Ramos (cell line): ENCODE measurements at regions not wholly inside any gene's neighbourhood (a gene's known extent, or its start where the extent isn't known, plus 50 kb on each side); places are given as distances from the start of the nearest gene placed in this dataset.
"Not testable (repeated sequence)": the region's sequence is repeated elsewhere in the genome, so short reads cannot be mapped to it uniquely, and the experiment has no call there.

Experiments used
- in situ Hi-C: fragments of 300-500 bp; cut with MboI; formaldehyde crosslinking; loops from one replicate; pipeline ENCODE4 v1.14.3; 2022; ENCODE audit warnings: low sequenced_read_pairs; ENCODE audit not compliant: unreplicated experiment

DNA sequence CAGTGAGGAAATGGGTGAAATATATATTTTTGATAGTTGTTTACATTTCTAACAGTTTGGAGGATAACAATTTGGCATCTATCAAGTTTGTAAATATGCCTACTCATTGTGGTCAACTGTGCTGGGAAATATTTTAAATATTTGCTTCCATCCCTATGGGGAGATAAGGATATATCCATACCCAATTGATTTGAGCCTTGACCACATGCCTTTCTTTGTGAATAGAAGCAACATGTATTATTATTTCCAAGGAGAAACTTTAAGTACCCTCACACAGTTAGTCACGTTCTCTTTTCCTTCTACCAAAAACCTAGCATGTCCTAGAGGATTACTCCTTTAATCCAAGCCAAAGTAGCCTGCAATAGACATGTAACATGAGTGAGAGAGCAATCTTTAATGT lies 245.4 kb upstream of the CBLB start:
- in situ Hi-C loops: no loop called here

GRCh38 chr3:106114848-106115247 lies 246.0 kb upstream of the CBLB start:
- in situ Hi-C loops: no loop called here

GRCh38 chr3:106115557-106115956 lies 246.7 kb upstream of the CBLB start:
- in situ Hi-C loops: no loop called here

DNA sequence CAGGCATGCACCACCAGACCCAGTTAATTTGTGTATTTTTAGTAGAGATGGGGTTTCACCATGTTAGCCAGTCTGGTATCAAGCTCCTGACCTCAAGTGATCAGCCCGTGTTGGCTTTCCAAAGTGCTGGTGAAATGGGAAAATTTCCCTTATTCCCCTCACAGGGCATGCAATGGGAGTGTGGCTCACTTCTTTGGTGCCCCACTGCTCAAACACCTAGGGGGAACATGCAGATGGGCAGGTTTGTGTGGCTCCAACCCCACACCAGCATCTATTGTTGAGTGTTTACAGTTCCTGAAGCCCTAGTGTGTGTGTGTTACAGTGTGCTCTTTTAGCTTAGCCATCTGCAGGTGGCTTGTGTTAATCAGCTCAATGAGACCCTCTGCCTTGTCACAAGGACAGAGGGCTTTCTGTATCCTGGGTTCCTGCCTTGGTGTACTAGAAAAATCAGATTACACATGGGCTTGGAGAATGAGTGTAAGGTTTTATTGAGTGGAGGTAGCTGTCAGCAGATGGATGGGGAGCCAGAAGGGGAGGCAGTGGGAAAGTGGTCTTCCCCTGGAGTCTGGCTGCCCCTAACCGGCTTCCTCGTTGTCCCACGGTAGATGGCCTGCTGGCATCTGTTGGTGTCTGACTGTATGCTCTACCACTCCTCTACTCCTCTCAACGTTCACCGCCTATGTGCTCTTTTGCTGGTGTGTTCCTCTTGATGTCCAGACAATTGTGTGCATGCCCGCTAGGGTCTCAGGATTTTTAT lies 248.1 kb upstream of the CBLB start:
- in situ Hi-C loops: no loop called here

DNA sequence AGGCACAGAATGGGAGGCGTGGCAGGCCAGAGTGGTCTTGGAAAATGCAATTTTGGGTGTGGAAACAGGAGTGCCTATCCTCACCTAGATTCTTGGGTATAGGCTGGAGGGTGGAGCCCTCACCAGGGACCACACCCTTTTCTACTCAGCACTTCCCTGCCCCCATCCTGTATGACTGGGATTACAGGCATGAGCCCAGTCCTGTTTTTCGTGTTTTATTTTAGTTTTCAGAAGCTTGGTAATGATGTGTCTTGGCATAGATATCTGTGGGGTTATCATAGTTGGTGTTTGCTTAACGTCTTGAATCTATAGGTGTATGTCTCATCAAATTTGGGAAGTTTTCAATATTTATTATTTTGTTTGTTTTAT lies 248.7 kb upstream of the CBLB start:
- in situ Hi-C loops: no loop called here

DNA sequence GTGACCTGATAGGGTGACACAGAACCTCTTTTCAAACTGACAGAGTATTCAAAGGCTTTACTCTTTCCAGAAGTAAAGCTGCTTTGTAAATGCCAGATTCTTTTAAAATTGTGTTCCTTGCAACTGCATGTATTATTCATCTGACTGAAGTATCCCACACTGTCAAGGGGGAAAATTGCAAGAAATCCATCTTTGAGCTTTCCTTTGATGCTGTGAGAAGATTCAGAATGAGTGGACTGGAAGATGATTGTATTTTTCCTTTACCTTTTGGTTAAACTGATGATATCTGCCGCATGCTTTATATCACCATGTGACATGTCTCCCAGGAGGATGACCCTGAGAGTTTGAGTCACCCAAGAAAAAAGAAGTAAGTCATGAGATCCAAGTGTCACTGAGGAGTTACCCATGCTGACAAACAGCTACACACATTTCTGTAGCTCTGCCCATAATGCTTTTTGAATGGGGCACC lies 250.8 kb upstream of the CBLB start:
- in situ Hi-C loops: no loop called here

- in situ Hi-C loops: no loop called here
Observed at GRCh38 chr3:106120356-106120755, 251.5 kb upstream of the CBLB start.

DNA sequence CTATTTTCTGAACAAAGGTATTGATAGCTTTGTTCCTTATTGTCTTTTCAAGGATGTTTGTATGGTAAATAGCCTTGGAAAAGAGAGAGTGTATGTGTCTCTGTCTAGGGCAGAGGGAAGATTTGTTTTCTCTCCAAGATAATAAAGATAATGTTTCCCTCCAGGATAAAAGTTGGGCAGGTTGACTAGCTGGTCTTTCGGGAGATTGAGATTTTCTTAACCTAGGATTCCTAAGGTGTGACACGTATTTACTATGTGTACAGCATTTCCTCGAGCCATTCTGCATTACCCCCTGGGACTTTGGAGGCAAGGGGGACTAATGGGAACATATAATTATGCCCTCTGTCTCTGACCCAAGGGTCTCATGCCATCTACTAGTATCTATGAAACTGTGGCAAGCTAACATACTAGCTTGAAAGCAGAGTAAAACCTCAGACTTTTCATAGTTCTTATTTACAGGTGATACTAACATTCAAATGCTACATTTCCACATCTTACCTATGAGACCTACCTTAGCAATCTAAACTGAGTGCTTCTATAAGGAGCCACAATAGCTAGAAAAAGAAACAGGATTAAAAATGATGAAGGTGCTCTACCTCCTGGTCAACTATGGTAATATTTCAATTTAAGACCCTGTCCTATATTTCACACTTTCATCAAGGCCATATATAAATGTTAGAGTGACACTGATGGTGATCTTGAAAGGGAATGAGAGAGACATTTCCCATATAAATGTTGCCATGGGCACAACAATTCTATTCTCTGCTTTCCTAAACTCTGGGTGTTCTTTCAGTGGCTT lies 252.9 kb upstream of the CBLB start:
- in situ Hi-C loops: no loop called here

GRCh38 chr3:106124818-106125217 lies 256.0 kb upstream of the CBLB start:
- in situ Hi-C loops: no loop called here

DNA sequence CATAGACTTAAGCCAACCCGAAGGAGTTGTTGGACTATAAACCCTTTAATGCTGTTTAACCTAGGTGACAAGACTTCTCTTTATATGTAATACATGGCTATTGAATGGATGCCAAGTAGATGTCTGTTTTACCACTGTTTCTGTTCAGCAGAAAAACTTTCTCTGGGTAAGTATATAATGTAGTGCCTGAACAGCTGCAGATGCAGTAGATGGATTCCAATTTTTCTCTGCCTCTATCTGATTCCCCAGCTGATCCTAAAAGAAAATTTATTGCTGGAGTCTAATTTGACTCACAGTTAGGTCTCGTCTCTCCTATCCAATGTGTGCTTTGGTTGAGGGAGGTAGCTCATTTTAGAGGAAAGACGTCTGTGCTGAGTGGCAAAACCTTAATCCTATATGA lies 256.5 kb upstream of the CBLB start:
- in situ Hi-C loops: no loop called here

GRCh38 chr3:106126067-106126845 lies 257.4 kb upstream of the CBLB start:
- in situ Hi-C loops: no loop called here

GRCh38 chr3:106126846-106127235 lies 258.0 kb upstream of the CBLB start:
- in situ Hi-C loops: no loop called here

DNA sequence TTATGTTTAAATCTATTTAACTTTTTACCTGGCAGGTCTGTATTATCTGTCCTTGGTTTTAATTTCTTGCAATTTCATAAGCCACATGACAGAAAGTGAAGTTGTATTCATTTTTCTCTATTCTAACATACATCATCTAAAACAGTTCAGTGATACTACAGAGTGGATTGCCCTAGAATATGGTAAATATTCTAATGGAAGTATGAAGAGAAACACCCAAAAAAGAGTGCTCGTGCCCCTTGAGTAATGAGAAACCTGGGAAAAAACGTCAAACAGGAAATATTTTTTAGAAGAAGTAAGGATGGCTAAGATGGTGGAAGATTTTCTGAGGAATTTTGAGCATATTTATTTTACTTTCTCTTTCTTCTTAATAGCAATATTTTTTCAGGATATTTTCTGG lies 261.1 kb upstream of the CBLB start:
- in situ Hi-C loops: no loop called here

DNA sequence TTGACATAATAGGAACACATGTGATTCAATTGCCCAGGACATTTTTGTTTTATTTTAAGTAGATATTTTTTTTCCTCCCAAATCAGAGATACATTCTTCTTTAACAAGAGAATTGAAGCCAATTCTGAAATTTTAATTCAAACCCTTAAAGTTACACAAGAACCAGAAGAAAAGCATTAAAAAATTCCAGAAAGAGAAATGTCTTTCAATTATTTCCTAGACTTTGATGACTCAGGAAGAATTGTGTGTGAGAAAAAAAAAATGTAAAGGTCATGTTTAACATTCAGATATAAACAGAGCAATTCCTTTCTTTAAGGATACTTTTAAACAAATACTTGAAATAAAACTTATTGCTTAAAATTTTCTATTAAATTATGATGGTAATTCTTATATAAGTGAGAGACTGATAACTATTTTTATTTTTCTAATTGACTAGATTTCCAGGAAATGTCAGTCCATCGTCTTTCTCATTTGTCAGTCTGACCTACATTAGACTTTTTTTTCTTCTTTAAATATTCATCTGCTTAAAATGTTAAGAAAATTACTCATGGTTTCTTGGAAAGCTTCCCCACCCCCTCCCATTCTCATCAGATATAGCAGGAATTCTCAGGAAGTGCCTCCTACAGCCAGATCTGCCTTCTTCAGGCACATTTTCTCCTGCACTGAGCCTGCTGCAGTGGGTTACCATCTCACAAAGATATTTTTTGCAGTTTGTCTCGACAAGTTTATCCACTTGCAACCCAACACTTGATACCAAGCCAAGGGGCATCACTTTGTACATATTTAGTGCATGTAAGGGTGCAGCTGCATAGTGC lies 261.8 kb upstream of the CBLB start:
- in situ Hi-C loops: no loop called here

DNA sequence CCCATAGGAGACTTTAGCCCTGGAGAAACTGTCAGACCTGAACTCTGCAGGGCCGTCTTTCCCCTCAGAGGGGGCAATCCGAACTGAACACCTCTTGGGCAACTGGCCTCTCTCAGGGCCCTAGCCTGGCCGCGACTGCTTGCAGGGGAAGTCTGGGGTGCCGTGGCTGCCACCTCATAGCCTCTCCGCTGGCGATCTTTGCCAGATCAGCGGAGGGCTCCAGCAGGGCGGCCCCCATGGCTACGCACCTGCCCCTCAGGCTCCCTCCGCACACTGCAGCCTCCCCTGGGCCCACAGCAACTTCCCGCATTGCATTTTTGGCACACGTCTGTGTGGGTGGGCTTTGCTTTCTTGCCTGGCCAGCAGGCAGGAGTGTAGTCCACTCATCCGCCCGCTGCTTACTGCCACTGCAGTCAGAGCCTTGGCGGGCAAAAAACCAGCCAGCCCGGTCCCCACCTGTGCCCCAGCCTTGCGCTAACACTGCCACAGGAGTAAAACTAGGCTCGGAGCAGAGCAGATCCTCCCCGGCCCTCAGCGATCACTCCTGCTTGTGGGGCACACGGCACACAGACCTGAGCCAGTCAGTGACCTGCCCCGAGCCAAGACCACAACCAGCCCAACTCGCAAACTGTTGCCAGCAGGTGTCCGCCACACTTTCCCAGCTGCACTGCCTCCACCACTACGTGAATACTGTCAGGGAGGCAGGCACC lies 266.8 kb upstream of the CBLB start:
- in situ Hi-C loops: no loop called here

GRCh38 chr3:106139826-106140225 lies 271.0 kb upstream of the CBLB start:
- in situ Hi-C loops: no loop called here

DNA sequence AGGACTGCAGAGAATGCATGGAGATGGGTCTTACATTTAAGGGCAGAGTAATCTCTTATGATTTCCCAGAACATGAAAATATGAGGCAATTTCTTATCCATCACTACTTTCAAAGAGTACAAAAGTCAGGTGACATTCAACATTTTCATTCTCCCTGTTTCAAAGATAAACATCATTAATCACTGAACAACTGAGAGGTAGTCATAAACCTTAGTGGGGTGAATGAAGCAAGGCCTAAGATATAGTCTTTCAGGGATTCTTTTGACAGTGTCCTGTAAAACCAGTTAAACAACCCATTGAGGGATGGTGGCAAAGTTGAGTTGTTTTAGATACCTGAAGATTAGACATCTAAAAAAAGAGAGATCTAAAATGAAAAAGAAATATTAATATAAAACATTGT lies 271.6 kb upstream of the CBLB start:
- in situ Hi-C loops: no loop called here

DNA sequence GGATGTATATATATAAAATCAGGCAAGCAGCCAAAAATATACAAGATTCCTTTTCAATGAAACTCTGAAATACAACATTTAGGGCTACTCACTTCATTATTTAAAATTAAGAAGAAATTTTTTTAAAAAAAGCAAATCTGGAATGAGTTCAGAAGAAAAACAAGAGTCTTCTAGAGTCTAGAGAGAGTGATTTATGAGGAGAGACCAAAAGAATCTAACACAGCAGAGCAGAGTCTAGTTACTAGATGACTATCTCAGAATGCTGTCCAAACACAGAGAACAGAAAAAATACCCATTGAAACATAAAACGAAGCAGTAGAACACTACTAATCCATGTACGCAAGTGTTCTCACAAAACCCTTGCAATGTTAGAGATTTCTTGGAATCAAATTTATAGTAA lies 275.2 kb upstream of the CBLB start:
- in situ Hi-C loops: no loop called here

DNA sequence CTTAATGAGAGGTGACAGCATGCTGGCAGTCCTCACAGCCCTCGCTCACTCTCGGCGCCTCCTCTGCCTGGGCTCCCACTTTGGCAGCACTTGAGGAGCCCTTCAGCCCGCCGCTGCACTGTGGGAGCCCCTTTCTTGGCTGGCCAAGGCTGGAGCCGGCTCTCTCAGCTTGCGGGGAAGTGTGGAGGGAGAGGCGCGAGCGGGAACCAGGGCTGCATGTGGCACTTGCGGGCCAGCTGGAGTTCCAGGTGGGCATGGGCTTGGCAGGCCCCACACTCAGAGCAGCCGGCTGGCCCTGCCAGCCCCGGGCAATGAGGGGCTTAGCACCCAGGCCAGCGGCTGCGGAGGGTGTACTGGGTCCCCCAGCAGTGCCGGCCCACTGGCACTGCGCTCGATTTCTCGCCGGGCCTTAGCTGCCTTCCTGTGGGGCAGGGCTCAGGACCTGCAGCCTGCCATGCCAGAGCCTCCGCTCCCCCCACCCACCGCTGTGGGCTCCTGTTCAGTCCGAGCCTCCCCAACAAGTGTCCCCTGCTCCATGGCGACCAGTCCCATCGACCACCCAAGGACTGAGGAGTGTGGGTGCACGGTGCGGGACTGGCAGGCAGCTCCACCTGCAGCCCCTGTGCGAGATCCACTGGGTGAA lies 279.7 kb upstream of the CBLB start:
- in situ Hi-C loops: not testable (repeated sequence)
